HG03064 (cell line): ENCODE measurements at regions not wholly inside any gene's neighbourhood (a gene's known extent, or its start where the extent isn't known, plus 50 kb on each side); places are given as distances from the start of the nearest gene placed in this dataset.

ENCODE experiments used
- ATAC-seq: cut with Tn5 transposase; IDR thresholded peaks from one replicate; pipeline ENCODE4 v1.9.1; 2021; ENCODE audit warnings: low read depth; ENCODE audit not compliant: unreplicated experiment

- no peak for ATAC-seq
These were observed 53.5 kb upstream of the FAM9B start for GRCh38 chrX:9087271-9088040.

GRCh38 chrX:9088896-9089295, 55.0 kb upstream of the FAM9B start:
- no peak for ATAC-seq

- no peak for ATAC-seq
These were observed 56.8 kb upstream of the FAM9B start for GRCh38 chrX:9090766-9091165.

- no peak for ATAC-seq
These were observed 57.3 kb upstream of the FAM9B start for GRCh38 chrX:9091258-9091657.

- ATAC-seq: no peak
These were observed 69.0 kb upstream of the FAM9B start for GRCh38 chrX:9102956-9103355.

GRCh38 chrX:9108054-9108453, 74.1 kb upstream of the FAM9B start:
- no peak for ATAC-seq

GRCh38 chrX:9110808-9111207, 76.9 kb upstream of the FAM9B start:
- no peak for ATAC-seq

GRCh38 chrX:9114245-9114644, 80.3 kb upstream of the FAM9B start:
- ATAC-seq: no peak

GRCh38 chrX:9117851-9118250, 83.9 kb upstream of the FAM9B start:
- no peak for ATAC-seq

GRCh38 chrX:9122519-9123245, 88.8 kb upstream of the FAM9B start:
- ATAC-seq: no peak

- ATAC-seq: no peak
These were observed 94.1 kb upstream of the FAM9B start for GRCh38 chrX:9127986-9128385.

- ATAC-seq: no peak
These were observed 96.1 kb upstream of the FAM9B start for GRCh38 chrX:9130031-9130430.

- ATAC-seq: no peak
These were observed 97.1 kb upstream of the FAM9B start for GRCh38 chrX:9131066-9131465.

GRCh38 chrX:9132036-9132638, 98.2 kb upstream of the FAM9B start:
- ATAC-seq: no peak

GRCh38 chrX:9133426-9133825, 99.5 kb upstream of the FAM9B start:
- no peak for ATAC-seq

GRCh38 chrX:9134366-9134765, 100.4 kb upstream of the FAM9B start:
- ATAC-seq: no peak

GRCh38 chrX:9135901-9136510, 102.1 kb upstream of the FAM9B start:
- no peak for ATAC-seq

- no peak for ATAC-seq
These were observed 103.2 kb upstream of the FAM9B start for GRCh38 chrX:9137152-9137551.

GRCh38 chrX:9141496-9141895, 107.6 kb upstream of the FAM9B start:
- no peak for ATAC-seq

GRCh38 chrX:9144701-9145241, 110.8 kb upstream of the FAM9B start:
- no peak for ATAC-seq

GRCh38 chrX:9146657-9147056, 112.7 kb upstream of the FAM9B start:
- no peak for ATAC-seq
